CD4-positive, CD25-positive, alpha-beta regulatory T cell (primary cell): ENCODE measurements at regions not wholly inside any gene's neighbourhood (a gene's known extent, or its start where the extent isn't known, plus 50 kb on each side); places are given as distances from the start of the nearest gene placed in this dataset.
"Not testable (repeated sequence)": the region's sequence is repeated elsewhere in the genome, so short reads cannot be mapped to it uniquely, and the experiment has no call there.

ENCODE experiments used
- ATAC-seq, 2 donors: fragments of 150-1000 bp; cut with Tn5 transposase; one replicate each; pipeline ENCODE4 v1.10.0; 2021; ENCODE audit warnings: low read depth in 2 of 2, moderate number of reproducible peaks in 2 of 2, moderate library complexity in 1 of 2
- DNase-seq, 3 donors: peaks; one replicate each; pipeline versions ENCODE4 v3.0.0 to v3.0.0-alpha.2; 2012 to 2022; ENCODE audit warnings: mixed read lengths in 1 of 3
- H3K27ac ChIP-seq: one replicate; pipeline ENCODE4 v1.7.0; 2013; ENCODE audit warnings: mild to moderate bottlenecking, low read length; ENCODE audit not compliant: insufficient read depth, poor library complexity, severe bottlenecking
- H3K27me3 ChIP-seq: one replicate; pipeline ENCODE4 v1.7.0; 2013; ENCODE audit warnings: low read length; ENCODE audit not compliant: control insufficient read depth, insufficient read depth
- H3K36me3 ChIP-seq: one replicate; pipeline ENCODE4 v1.7.0; 2013; ENCODE audit warnings: mild to moderate bottlenecking, low read length, moderate library complexity; ENCODE audit not compliant: control insufficient read depth, insufficient read depth
- H3K4me1 ChIP-seq: 2 replicates; pipeline ENCODE4 v1.7.0; 2013; ENCODE audit warnings: mild to moderate bottlenecking, low read length; ENCODE audit not compliant: insufficient read depth, control insufficient read depth, poor library complexity, severe bottlenecking
- H3K4me3 ChIP-seq: one replicate; pipeline ENCODE4 v1.7.0; 2013; ENCODE audit warnings: low read depth, mild to moderate bottlenecking, low read length, moderate library complexity
- H3K9me3 ChIP-seq, 2 experiments: 1 replicate in 1 of 2; 2 replicates in 1 of 2; pipeline ENCODE4 v1.7.0; 2013; ENCODE audit warnings: low read length in 2 of 2, mild to moderate bottlenecking in 1 of 2, moderate library complexity in 1 of 2; ENCODE audit not compliant: control insufficient read depth in 2 of 2
- H3K27ac Mint-ChIP-seq, 3 donors: one replicate each; pipeline ENCODE4 v1.8.0; 2020 to 2022; ENCODE audit warnings: mild to moderate bottlenecking in 3 of 3, mixed read lengths in 3 of 3, moderate library complexity in 2 of 3
- H3K27me3 Mint-ChIP-seq: one replicate; pipeline ENCODE4 v1.8.0; 2022; ENCODE audit warnings: mild to moderate bottlenecking, mixed read lengths
- H3K36me3 Mint-ChIP-seq: one replicate; pipeline ENCODE4 v1.8.0; 2020; ENCODE audit warnings: mixed read lengths
- H3K4me1 Mint-ChIP-seq, 4 donors: one replicate each; pipeline ENCODE4 v1.8.0; 2020 to 2022; ENCODE audit warnings: mixed read lengths in 4 of 4, mild to moderate bottlenecking in 1 of 4
- H3K4me3 Mint-ChIP-seq, 4 donors: one replicate each; pipeline ENCODE4 v1.8.0; 2020 to 2022; ENCODE audit warnings: mild to moderate bottlenecking in 4 of 4, mixed read lengths in 4 of 4, moderate library complexity in 3 of 4
- H3K9me3 Mint-ChIP-seq, 7 donors: one replicate each; pipeline ENCODE4 v1.8.0; 2020 to 2022; ENCODE audit warnings: mixed read lengths in 7 of 7, mild to moderate bottlenecking in 3 of 7, moderate library complexity in 2 of 7

DNA sequence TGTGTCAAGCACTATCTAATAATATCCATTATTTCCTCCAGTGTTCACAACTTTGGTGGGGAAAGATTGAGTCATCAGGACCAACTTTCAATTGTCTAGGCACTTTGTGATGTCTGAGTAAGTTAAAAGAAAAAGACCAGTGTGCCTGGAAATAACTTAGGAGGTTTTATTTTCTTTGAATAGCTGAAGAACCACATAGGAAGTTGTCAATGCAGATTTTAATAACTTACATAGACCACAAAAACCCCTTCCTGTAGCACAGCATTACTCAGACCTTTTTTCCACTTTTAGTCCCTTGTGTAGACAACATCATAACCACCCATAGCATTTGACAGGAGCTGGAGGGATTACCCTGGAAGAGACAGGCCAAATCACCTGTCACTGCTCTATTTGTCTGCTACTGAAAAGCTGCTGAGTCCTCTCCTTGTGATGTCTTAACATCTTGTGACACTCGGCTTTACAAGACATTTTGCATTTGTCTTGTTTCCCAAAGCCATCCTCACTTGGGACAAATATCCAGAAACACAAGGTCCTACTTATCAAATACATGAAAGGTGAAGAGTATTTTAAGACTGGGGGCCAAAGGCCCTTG is 241.5 kb upstream of the PTER start:
- Histone ChIP-seq H3K4me3 (no peak overlapping the region), H3K27me3 (no peaks in the 10 kb centered on the region), H3K9me3 (no peaks in the 10 kb centered on the region), H3K36me3 (no peaks in the 10 kb centered on the region), H3K27ac (no peak overlapping the region), H3K4me1 (no peaks in the 10 kb centered on the region)
- Mint-ChIP-seq H3K27me3 (no peaks in the 10 kb centered on the region), H3K4me1 (peaks cover 0 to 5% (median 2%) of the 10 kb centered on the region in 4 donors), H3K27ac (no peak overlapping the region), H3K4me3 (no peak overlapping the region), H3K9me3 (peaks cover 0 to 4% (median 0%) of the 10 kb centered on the region in 7 donors), H3K36me3 (no peaks in the 10 kb centered on the region)
- no peak for ATAC-seq
- peak in 1 of 3 donors; percentile 32 for DNase-seq

DNA sequence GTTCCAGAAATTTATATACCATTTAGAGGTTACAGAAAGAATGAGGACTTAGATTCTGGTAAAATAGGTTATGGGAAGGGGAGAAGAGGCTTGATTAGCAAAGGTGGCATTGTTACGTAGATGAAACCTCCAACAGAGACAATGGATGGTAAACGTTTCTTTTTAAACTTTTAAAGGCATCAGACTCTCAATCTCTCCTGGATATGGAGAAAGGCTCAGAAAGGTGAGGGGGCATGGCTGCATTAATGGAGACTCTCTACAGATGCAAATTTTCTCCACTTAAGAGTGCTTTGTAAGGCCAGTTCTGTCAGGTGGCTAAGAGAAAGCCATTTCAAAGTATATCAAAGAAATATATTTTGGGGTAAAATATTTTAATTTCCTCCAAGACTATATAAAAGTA is 240.9 kb upstream of the PTER start:
- H3K4me3 ChIP-seq = no peak overlapping the region
- no peak for ATAC-seq
- Mint-ChIP-seq H3K27ac (no peak overlapping the region), H3K4me1 (peaks cover 0 to 5% (median 2%) of the 10 kb centered on the region in 4 donors), H3K27me3 (no peaks in the 10 kb centered on the region), H3K4me3 (no peak overlapping the region), H3K36me3 (no peaks in the 10 kb centered on the region), H3K9me3 (peaks cover 0 to 4% (median 1%) of the 10 kb centered on the region in 7 donors)
- DNase-seq = no peak
- no peaks in the 10 kb centered on the region for H3K4me1 ChIP-seq
- no peaks in the 10 kb centered on the region for H3K36me3 ChIP-seq
- H3K9me3 ChIP-seq = no peaks in the 10 kb centered on the region
- no peak overlapping the region for H3K27ac ChIP-seq
- no peaks in the 10 kb centered on the region for H3K27me3 ChIP-seq

DNA sequence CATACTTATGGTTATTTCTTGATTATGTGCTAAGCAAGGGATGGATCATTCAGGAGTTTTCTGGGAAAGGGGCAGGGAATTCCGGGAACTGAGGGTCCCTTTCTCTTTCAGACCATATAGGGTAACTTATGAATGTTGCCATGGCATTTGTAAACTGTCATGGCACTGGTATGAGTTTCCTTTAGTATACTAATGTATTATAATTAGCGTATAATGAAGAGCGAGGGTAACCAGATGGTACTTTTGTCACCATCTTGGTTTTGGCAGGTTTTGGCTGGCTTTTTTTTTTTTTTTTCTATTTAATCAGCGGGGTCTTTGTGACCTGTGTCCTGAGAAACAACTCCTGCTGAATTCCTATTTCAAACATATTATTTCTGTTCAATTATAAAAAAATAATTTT is 237.6 kb upstream of the PTER start:
- no peak for DNase-seq
- no peak for ATAC-seq
- no peaks in the 10 kb centered on the region for H3K9me3 ChIP-seq
- H3K27ac ChIP-seq = no peak overlapping the region
- Mint-ChIP-seq H3K36me3 (no peaks in the 10 kb centered on the region), H3K27me3 (no peaks in the 10 kb centered on the region), H3K4me3 (no peak overlapping the region), H3K4me1 (peaks cover 0 to 5% (median 2%) of the 10 kb centered on the region in 4 donors), H3K9me3 (peaks cover 0 to 5% (median 1%) of the 10 kb centered on the region in 7 donors), H3K27ac (no peak overlapping the region)
- no peaks in the 10 kb centered on the region for H3K36me3 ChIP-seq
- no peaks in the 10 kb centered on the region for H3K4me1 ChIP-seq
- H3K27me3 ChIP-seq = no peaks in the 10 kb centered on the region
- H3K4me3 ChIP-seq = no peak overlapping the region

DNA sequence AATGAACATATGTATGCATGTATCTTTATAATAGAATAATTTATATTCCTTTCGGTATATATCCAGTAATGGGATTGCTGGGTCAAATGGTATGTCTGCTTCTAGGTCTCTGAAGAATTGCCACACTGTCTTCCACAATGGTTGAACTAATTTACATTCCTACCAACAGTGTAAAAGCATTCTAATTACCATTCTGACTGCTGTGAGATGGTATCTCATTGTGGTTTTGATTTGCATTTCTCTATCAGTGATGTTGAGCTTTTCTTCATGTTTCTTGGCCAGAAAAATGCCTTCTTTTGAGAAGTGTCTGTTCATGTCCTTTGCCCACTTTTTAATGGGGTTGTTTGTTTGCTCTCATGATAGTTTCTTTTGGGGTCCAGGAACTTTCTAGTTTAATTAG is 213.2 kb upstream of the PTER start:
- H3K9me3 Mint-ChIP-seq = peaks cover 1 to 44% (median 13%) of the 10 kb centered on the region in 7 donors
- H3K9me3 ChIP-seq = peaks cover 5 to 12% of the 10 kb centered on the region in 2 experiments
- not testable (repeated sequence) for H3K27ac ChIP-seq, H3K36me3 ChIP-seq, H3K27ac Mint-ChIP-seq, H3K27me3 Mint-ChIP-seq, DNase-seq, H3K36me3 Mint-ChIP-seq, H3K4me3 ChIP-seq, H3K27me3 ChIP-seq, ATAC-seq, H3K4me1 ChIP-seq, H3K4me3 Mint-ChIP-seq, H3K4me1 Mint-ChIP-seq

DNA sequence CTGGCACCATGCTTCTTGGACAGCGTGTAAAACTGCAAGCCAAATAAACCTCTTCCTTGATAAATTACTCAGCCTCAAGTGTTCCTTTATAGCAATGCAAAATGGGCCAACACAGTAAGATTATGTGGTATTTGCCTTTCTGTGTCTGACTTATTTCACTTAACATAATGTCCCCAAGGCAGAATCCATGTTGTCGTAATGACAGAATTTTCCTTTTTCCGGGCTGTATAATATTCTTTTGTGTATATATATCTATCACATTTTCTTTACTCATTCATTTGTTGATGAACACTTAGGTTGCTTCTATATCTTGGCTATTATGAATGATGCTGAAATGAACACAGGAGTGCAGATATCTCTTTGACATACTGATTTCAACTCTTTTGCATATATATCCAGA is 209.1 kb upstream of the PTER start:
- peaks cover 0 to 5% of the 10 kb centered on the region in 2 experiments for H3K9me3 ChIP-seq
- H3K4me1 ChIP-seq = no peaks in the 10 kb centered on the region
- H3K4me1 Mint-ChIP-seq = no peaks in the 10 kb centered on the region
- ATAC-seq (no peak), DNase-seq (no peak)
- no peaks in the 10 kb centered on the region for H3K36me3 ChIP-seq
- no peak overlapping the region for H3K27ac Mint-ChIP-seq
- no peaks in the 10 kb centered on the region for H3K27me3 Mint-ChIP-seq
- no peak overlapping the region for H3K4me3 ChIP-seq
- no peak overlapping the region for H3K27ac ChIP-seq
- peaks cover 2% of the 10 kb centered on the region for H3K27me3 ChIP-seq
- no peaks in the 10 kb centered on the region for H3K36me3 Mint-ChIP-seq
- peaks cover 0 to 30% (median 13%) of the 10 kb centered on the region in 7 donors for H3K9me3 Mint-ChIP-seq
- no peak overlapping the region for H3K4me3 Mint-ChIP-seq

DNA sequence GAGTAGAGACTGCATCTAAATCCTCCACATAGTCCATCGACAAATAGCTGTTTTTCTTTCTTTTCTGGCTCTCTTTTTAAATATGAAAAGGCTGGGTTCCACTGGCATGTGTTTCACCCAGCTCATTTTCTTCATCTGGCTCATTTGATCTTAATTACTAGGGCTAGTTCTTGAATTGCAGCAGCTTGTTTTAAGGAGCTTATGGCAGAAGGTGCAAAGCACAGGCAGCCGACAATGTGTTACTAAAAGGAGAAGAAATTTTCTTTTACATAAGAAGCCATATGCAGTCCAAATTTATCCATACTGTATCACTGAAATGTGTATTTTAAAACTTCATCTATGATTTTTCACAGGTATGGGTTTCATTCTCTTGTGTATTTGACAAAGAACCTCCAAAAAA is 205.6 kb upstream of the PTER start:
- peaks cover 0 to 11% (median 6%) of the 10 kb centered on the region in 7 donors for H3K9me3 Mint-ChIP-seq
- H3K36me3 Mint-ChIP-seq = no peaks in the 10 kb centered on the region
- H3K27me3 Mint-ChIP-seq = no peaks in the 10 kb centered on the region
- H3K4me1 Mint-ChIP-seq = no peaks in the 10 kb centered on the region
- Histone ChIP-seq H3K9me3 (no peaks in the 10 kb centered on the region), H3K27me3 (peaks cover 2% of the 10 kb centered on the region), H3K27ac (no peak overlapping the region), H3K36me3 (no peaks in the 10 kb centered on the region), H3K4me3 (no peak overlapping the region), H3K4me1 (no peaks in the 10 kb centered on the region)
- no peak overlapping the region for H3K4me3 Mint-ChIP-seq
- ATAC-seq (no peak), DNase-seq (no peak)
- no peak overlapping the region for H3K27ac Mint-ChIP-seq

DNA sequence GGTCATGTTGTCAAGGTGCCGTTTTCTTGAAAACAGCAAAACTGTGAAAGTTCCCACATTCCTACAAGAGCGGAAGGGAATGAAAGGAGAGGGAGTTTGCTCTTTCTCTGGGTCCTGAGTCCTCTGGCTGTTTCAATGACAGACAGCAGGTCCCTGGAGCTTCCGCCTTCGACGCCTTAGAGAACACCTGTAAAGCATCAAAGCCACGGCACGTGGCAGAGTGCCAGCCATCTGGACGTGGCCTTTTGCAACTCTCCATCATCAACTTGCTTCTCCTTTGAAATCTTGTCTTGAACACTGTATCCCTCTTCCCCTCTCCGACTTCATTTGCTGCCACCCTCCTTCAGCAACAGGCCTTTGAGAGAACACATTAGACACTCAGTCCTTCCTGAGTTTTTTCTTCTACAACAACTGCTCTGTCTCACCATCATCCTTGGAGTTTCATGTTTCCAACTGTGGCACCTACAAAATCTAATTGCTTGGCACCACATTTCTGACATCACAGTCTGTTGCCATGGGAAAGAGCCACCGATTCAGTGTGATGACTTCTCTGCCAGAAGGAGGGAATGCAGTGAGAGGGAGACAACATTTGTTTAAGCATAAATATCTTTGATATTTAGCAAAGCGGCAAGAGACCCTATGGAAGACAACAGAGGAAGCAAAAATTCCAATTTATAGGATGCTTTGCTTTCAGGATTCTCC is 204.9 kb upstream of the PTER start:
- ATAC-seq (no peak), DNase-seq (no peak)
- no peak overlapping the region for H3K4me3 Mint-ChIP-seq
- H3K36me3 Mint-ChIP-seq = no peaks in the 10 kb centered on the region
- peaks cover 0 to 11% (median 6%) of the 10 kb centered on the region in 7 donors for H3K9me3 Mint-ChIP-seq
- H3K36me3 ChIP-seq = no peaks in the 10 kb centered on the region
- H3K27ac ChIP-seq = no peak overlapping the region
- H3K4me1 Mint-ChIP-seq = no peaks in the 10 kb centered on the region
- no peaks in the 10 kb centered on the region for H3K4me1 ChIP-seq
- H3K27me3 Mint-ChIP-seq = no peaks in the 10 kb centered on the region
- no peak overlapping the region for H3K27ac Mint-ChIP-seq
- peaks cover 2% of the 10 kb centered on the region for H3K27me3 ChIP-seq
- no peaks in the 10 kb centered on the region for H3K9me3 ChIP-seq
- H3K4me3 ChIP-seq = no peak overlapping the region

DNA sequence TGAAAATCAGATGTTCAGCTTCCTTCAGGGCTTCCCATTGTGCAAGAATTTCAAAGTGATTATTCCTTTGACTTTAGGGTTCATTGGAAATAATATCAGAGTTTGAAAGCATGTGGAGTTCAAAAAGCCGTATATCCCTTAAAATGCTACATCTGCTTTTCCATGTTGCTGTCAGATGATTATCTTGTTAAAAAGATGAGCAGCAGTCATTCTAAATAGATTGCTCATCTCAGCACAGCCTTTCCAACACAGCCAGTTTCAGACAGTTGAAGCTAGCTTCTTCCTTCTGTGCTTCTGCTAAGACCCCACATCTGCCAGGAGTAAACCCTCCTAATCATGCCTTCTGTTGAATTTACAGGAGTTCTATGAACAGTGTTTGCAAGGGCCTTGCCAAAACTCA is 204.4 kb upstream of the PTER start:
- DNase-seq (no peak), ATAC-seq (no peak)
- Histone ChIP-seq H3K27ac (no peak overlapping the region), H3K4me3 (no peak overlapping the region), H3K4me1 (no peaks in the 10 kb centered on the region), H3K9me3 (no peaks in the 10 kb centered on the region), H3K36me3 (no peaks in the 10 kb centered on the region), H3K27me3 (peaks cover 2% of the 10 kb centered on the region)
- H3K27me3 Mint-ChIP-seq = no peaks in the 10 kb centered on the region
- H3K4me1 Mint-ChIP-seq = no peaks in the 10 kb centered on the region
- no peaks in the 10 kb centered on the region for H3K36me3 Mint-ChIP-seq
- H3K9me3 Mint-ChIP-seq = peaks cover 0 to 10% (median 4%) of the 10 kb centered on the region in 7 donors
- H3K4me3 Mint-ChIP-seq = no peak overlapping the region
- H3K27ac Mint-ChIP-seq = no peak overlapping the region
